H9 (cell line): ENCODE measurements at regions not wholly inside any gene's neighbourhood (a gene's known extent, or its start where the extent isn't known, plus 50 kb on each side); places are given as distances from the start of the nearest gene placed in this dataset.

Source experiments
- DNase-seq: peaks from one replicate; pipeline ENCODE4 v3.0.0-alpha.2; 2017
- H2AFZ ChIP-seq: one replicate; pipeline ENCODE4 v1.6.1; 2013; ENCODE audit warnings: mild to moderate bottlenecking, low read length, control low read depth, moderate library complexity
- H2AK5ac ChIP-seq: 2 replicates; pipeline ENCODE4 v1.6.1; 2013; ENCODE audit warnings: low read length, control low read depth, mixed read lengths; ENCODE audit not compliant: insufficient read length
- H2BK120ac ChIP-seq: one replicate; pipeline ENCODE4 v1.6.1; 2013; ENCODE audit warnings: low read depth, mild to moderate bottlenecking, low read length, control low read depth, inconsistent platforms; ENCODE audit not compliant: poor library complexity, severe bottlenecking
- H2BK12ac ChIP-seq: 2 replicates; pipeline ENCODE4 v1.6.1; 2013; ENCODE audit warnings: low read length, control low read depth, mixed read lengths, low read depth; ENCODE audit not compliant: insufficient read length
- H2BK15ac ChIP-seq: 2 replicates; pipeline ENCODE4 v1.6.1; 2013; ENCODE audit warnings: low read depth, low read length, control low read depth
- H2BK20ac ChIP-seq: one replicate; pipeline ENCODE4 v1.6.1; 2013; ENCODE audit warnings: low read depth, mild to moderate bottlenecking, low read length, control low read depth, inconsistent platforms; ENCODE audit not compliant: poor library complexity, severe bottlenecking
- H2BK5ac ChIP-seq: 2 replicates; pipeline ENCODE4 v1.6.1; 2013; ENCODE audit warnings: low read length, control low read depth, mixed read lengths; ENCODE audit not compliant: insufficient read length
- H3K14ac ChIP-seq: 2 replicates; pipeline ENCODE4 v1.6.1; 2013; ENCODE audit warnings: low read length, control low read depth; ENCODE audit not compliant: insufficient read depth
- H3K18ac ChIP-seq: 2 replicates; pipeline ENCODE4 v1.6.1; 2013; ENCODE audit warnings: low read depth, mild to moderate bottlenecking, mixed read lengths, low read length, control low read depth; ENCODE audit not compliant: insufficient read length
- H3K23ac ChIP-seq: 2 replicates; pipeline ENCODE4 v1.6.1; 2013; ENCODE audit warnings: low read length, control low read depth, mixed read lengths, low read depth; ENCODE audit not compliant: insufficient read length
- H3K23me2 ChIP-seq: 2 replicates; pipeline ENCODE4 v1.6.1; 2013; ENCODE audit warnings: low read depth, mild to moderate bottlenecking, mixed read lengths, low read length, control low read depth; ENCODE audit not compliant: insufficient read length, poor library complexity, severe bottlenecking
- H3K27ac ChIP-seq: 2 replicates; pipeline ENCODE4 v1.5.1; 2013; ENCODE audit warnings: low read length, control low read depth, mixed read lengths, low read depth; ENCODE audit not compliant: insufficient read length
- H3K27me3 ChIP-seq: 2 replicates; pipeline ENCODE4 v1.6.1; 2013; ENCODE audit warnings: low read length, control low read depth, inconsistent platforms; ENCODE audit not compliant: insufficient read depth
- H3K4ac ChIP-seq: 2 replicates; pipeline ENCODE4 v1.6.1; 2013; ENCODE audit warnings: low read depth, mild to moderate bottlenecking, control low read depth, inconsistent platforms, low read length, moderate library complexity
- H3K4me1 ChIP-seq: 2 replicates; pipeline ENCODE4 v1.6.1; 2013; ENCODE audit warnings: low read length, control low read depth, inconsistent platforms; ENCODE audit not compliant: insufficient read depth
- H3K4me2 ChIP-seq: 2 replicates; pipeline ENCODE4 v1.6.1; 2013; ENCODE audit warnings: low read length, control low read depth, mixed read lengths; ENCODE audit not compliant: insufficient read length, insufficient read depth
- H3K56ac ChIP-seq: 2 replicates; pipeline ENCODE4 v1.6.1; 2013; ENCODE audit warnings: low read depth, mild to moderate bottlenecking, mixed read lengths, low read length, control low read depth; ENCODE audit not compliant: insufficient read length
- H3K79me1 ChIP-seq: 2 replicates; pipeline ENCODE4 v1.6.1; 2013; ENCODE audit warnings: low read depth, mild to moderate bottlenecking, moderate library complexity, low read length, control low read depth, inconsistent platforms; ENCODE audit not compliant: insufficient read depth, poor library complexity, severe bottlenecking
- H3K79me2 ChIP-seq: 2 replicates; pipeline ENCODE4 v1.6.1; 2013; ENCODE audit warnings: low read length, control low read depth, inconsistent platforms; ENCODE audit not compliant: insufficient read depth
- H3K9ac ChIP-seq: 2 replicates; pipeline ENCODE4 v1.6.1; 2013; ENCODE audit warnings: low read length, control low read depth, mixed read lengths; ENCODE audit not compliant: insufficient read length; ENCODE audit errors: extremely low read depth
- H3K9me3 ChIP-seq: one replicate; pipeline ENCODE4 v1.6.1; 2013; ENCODE audit warnings: low read depth, low read length, inconsistent platforms; ENCODE audit not compliant: control insufficient read depth
- H3T11ph ChIP-seq: one replicate; pipeline ENCODE4 v1.6.1; 2013; ENCODE audit warnings: mild to moderate bottlenecking, low read length, control low read depth, inconsistent platforms
- H4K20me1 ChIP-seq: one replicate; pipeline ENCODE4 v1.6.1; 2013; ENCODE audit not compliant: control insufficient read depth, insufficient read length, insufficient read depth
- H4K5ac ChIP-seq: 2 replicates; pipeline ENCODE4 v1.6.1; 2013; ENCODE audit warnings: low read depth, mild to moderate bottlenecking, mixed read lengths, low read length, control low read depth; ENCODE audit not compliant: insufficient read length
- H4K8ac ChIP-seq: replicated peaks from 2 replicates; pipeline ENCODE4 v1.6.1; 2013; ENCODE audit warnings: low read length, control low read depth, mixed read lengths, low read depth; ENCODE audit not compliant: insufficient read length
- H4K91ac ChIP-seq: 2 replicates; pipeline ENCODE4 v1.6.1; 2013; ENCODE audit warnings: low read depth, mild to moderate bottlenecking, moderate library complexity, mixed read lengths, low read length, control low read depth; ENCODE audit not compliant: insufficient read length
- H3K27ac Mint-ChIP-seq, 3 experiments: 2 replicates in 2 of 3; 3 replicates in 1 of 3; pipeline ENCODE4 v1.8.0; 2020 to 2021; ENCODE audit warnings: mixed read lengths in 3 of 3, mild to moderate bottlenecking in 1 of 3, moderate library complexity in 1 of 3
- H3K27me3 Mint-ChIP-seq: 2 replicates; pipeline ENCODE4 v1.8.0; 2021; ENCODE audit warnings: low read depth, mild to moderate bottlenecking, moderate library complexity, mixed read lengths
- H3K36me3 Mint-ChIP-seq, 3 experiments: 2 replicates in 2 of 3; 3 replicates in 1 of 3; pipeline ENCODE4 v1.8.0; 2020 to 2021; ENCODE audit warnings: low read depth in 3 of 3, mixed read lengths in 3 of 3; ENCODE audit not compliant: insufficient read depth in 1 of 3
- H3K4me1 Mint-ChIP-seq, 2 experiments: 2 replicates each; pipeline ENCODE4 v1.8.0; 2020; ENCODE audit warnings: mixed read lengths in 2 of 2
- H3K4me3 Mint-ChIP-seq, 2 experiments: 2 replicates in 1 of 2; 3 replicates in 1 of 2; pipeline ENCODE4 v1.8.0; 2020 to 2021; ENCODE audit warnings: mild to moderate bottlenecking in 2 of 2, mixed read lengths in 2 of 2, moderate library complexity in 1 of 2
- H3K9me3 Mint-ChIP-seq, 2 experiments: 2 replicates in 1 of 2; 3 replicates in 1 of 2; pipeline ENCODE4 v1.8.0; 2020; ENCODE audit warnings: mild to moderate bottlenecking in 2 of 2, mixed read lengths in 2 of 2, moderate library complexity in 1 of 2
- CTCF ChIP-seq: fragments of 200-600 bp; sonication (generic); conservative IDR thresholded peaks from 3 replicates; pipeline ENCODE4 v1.8.0; 2021; ENCODE audit warnings: antibody characterized with exemption, mild to moderate bottlenecking
- WGBS: extraction: QIAGEN DNeasy Blood & Tissue Kit; methylation state at CpG from one replicate; pipeline ENCODE4 v1.1.7; 2013; ENCODE audit warnings: missing lambda C conversion rate, low lambda C conversion rate, mixed read lengths; ENCODE audit not compliant: insufficient read length; ENCODE audit errors: extremely low coverage; 5-methylcytosine and 5-hydroxymethylcytosine counted together

GRCh38 chr2:41149054-41149453 is 697.2 kb upstream of the SLC8A1 start:
- Histone ChIP-seq H3K9ac (no peak overlapping the region), H3K4me1 (no peaks in the 10 kb centered on the region), H3K56ac (no peak overlapping the region), H3K27ac (no peak overlapping the region), H4K5ac (no peak overlapping the region), H2AK5ac (no peak overlapping the region), H3K4ac (no peak overlapping the region), H4K20me1 (no peaks in the 10 kb centered on the region), H2BK20ac (no peak overlapping the region), H2AFZ (no peak overlapping the region), H3K23ac (no peak overlapping the region), H3K9me3 (no peaks in the 10 kb centered on the region), H2BK15ac (no peak overlapping the region), H3K79me2 (no peaks in the 10 kb centered on the region), H4K8ac (no peak overlapping the region), H2BK120ac (no peak overlapping the region), H3T11ph (no peak overlapping the region), H2BK12ac (no peak overlapping the region), H3K23me2 (no peaks in the 10 kb centered on the region), H3K79me1 (no peaks in the 10 kb centered on the region), H3K14ac (no peak overlapping the region), H3K18ac (no peak overlapping the region), H4K91ac (no peak overlapping the region), H3K27me3 (no peaks in the 10 kb centered on the region), H3K4me2 (no peak overlapping the region), H2BK5ac (no peak overlapping the region)
- Mint-ChIP-seq H3K4me3 (no peak overlapping the region), H3K27ac (no peak overlapping the region), H3K9me3 (no peaks in the 10 kb centered on the region), H3K27me3 (no peaks in the 10 kb centered on the region), H3K36me3 (no peaks in the 10 kb centered on the region), H3K4me1 (no peaks in the 10 kb centered on the region)
- DNase-seq, result no peak
- TF ChIP-seq CTCF, result no peak
- WGBS, result no CpG with 5 or more reads among the region's 1 CpG
